PC-3 (cell line): ENCODE measurements at regions not wholly inside any gene's neighbourhood (a gene's known extent, or its start where the extent isn't known, plus 50 kb on each side); places are given as distances from the start of the nearest gene placed in this dataset.

Source experiments
- EZH2 ChIP-seq: fragments of 300-600 bp; sonication (generic); IDR thresholded peaks from one replicate; pipeline ENCODE4 v1.6.1; 2017; ENCODE audit warnings: antibody characterized with exemption, mild to moderate bottlenecking, low read length; ENCODE audit not compliant: unreplicated experiment
- EZH2phosphoT487 ChIP-seq: fragments of 300-600 bp; sonication (generic); IDR thresholded peaks from 2 replicates; pipeline ENCODE4 v1.6.1; 2018; ENCODE audit warnings: mild to moderate bottlenecking, antibody characterized with exemption, low read length, borderline replicate concordance
- TF ChIP-seq, protein P1 (sequence below): fragments of 300-600 bp; sonication (generic); conservative IDR thresholded peaks from 2 replicates; pipeline ENCODE4 v1.5.1; 2017; ENCODE audit warnings: antibody characterized with exemption, low read depth, mild to moderate bottlenecking, low read length

DNA sequence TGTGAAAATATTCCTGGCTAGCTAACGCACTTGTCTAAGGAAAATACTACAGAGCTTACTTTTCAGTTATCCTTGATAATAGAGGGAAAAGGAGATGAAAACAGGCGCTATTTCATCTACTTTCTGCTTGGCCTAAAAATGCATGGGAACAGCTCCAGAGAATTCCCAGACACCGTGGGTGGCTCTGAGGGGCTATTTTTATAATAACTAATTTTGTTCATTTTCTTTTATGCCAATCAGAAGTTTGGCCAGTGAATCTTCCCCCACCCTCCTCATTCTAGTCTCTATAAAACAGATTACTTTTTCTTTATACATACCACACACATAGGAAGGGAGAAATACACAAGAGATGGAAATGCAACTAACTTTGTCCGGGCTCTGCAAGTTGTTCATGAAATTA is 322.9 kb downstream of the SETD4 start:
- TF ChIP-seq, protein P1, sequence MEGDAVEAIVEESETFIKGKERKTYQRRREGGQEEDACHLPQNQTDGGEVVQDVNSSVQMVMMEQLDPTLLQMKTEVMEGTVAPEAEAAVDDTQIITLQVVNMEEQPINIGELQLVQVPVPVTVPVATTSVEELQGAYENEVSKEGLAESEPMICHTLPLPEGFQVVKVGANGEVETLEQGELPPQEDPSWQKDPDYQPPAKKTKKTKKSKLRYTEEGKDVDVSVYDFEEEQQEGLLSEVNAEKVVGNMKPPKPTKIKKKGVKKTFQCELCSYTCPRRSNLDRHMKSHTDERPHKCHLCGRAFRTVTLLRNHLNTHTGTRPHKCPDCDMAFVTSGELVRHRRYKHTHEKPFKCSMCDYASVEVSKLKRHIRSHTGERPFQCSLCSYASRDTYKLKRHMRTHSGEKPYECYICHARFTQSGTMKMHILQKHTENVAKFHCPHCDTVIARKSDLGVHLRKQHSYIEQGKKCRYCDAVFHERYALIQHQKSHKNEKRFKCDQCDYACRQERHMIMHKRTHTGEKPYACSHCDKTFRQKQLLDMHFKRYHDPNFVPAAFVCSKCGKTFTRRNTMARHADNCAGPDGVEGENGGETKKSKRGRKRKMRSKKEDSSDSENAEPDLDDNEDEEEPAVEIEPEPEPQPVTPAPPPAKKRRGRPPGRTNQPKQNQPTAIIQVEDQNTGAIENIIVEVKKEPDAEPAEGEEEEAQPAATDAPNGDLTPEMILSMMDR, result no peak
- TF ChIP-seq EZH2phosphoT487 (no peak), EZH2 (no peak)
